Peyer's patch (tissue), 4 donors: ENCODE measurements at regions not wholly inside any gene's neighbourhood (a gene's known extent, or its start where the extent isn't known, plus 50 kb on each side); places are given as distances from the start of the nearest gene placed in this dataset.
A peak's percentile ranks its signal among the peaks of the same experiment; 100 is the strongest.

ENCODE experiments used
- DNase-seq, 3 donors: peaks; one replicate each; pipeline ENCODE4 v3.0.0-alpha.2; 2017 to 2019
- H3K27ac ChIP-seq, 4 donors: fragments of 200-600 bp; sonication (generic); one replicate each; pipeline ENCODE4 v1.5.1; 2016 to 2019
- H3K27me3 ChIP-seq, 2 donors: fragments of 200-600 bp; sonication (generic); one replicate each; pipeline ENCODE4 v1.5.1; 2019
- H3K36me3 ChIP-seq, 3 donors: fragments of 200-600 bp; sonication (generic); one replicate each; pipeline ENCODE4 v1.5.1; 2016 to 2019
- H3K4me1 ChIP-seq, 4 donors: fragments of 200-600 bp; sonication (generic); one replicate each; pipeline ENCODE4 v1.5.1; 2016 to 2019
- H3K4me3 ChIP-seq, 4 donors: fragments of 200-600 bp; sonication (generic); 1 replicate in 3 of 4; 2 replicates in 1 of 4; pipeline ENCODE4 v1.5.1; 2016 to 2019; ENCODE audit warnings: mild to moderate bottlenecking in 1 of 4
- H3K9me3 ChIP-seq, 4 donors: fragments of 200-600 bp; sonication (generic); one replicate each; pipeline ENCODE4 v1.5.1; 2016 to 2019; ENCODE audit warnings: mild to moderate bottlenecking in 1 of 4
- CTCF ChIP-seq, 6 experiments: fragments of 450-650 bp in 4 of 6; fragments of 200-600 bp in 2 of 6; sonication (generic) in 1 of 6; IDR thresholded peaks; one replicate each; pipeline ENCODE4 v1.5.1; 2017 to 2019; ENCODE audit warnings: antibody characterized with exemption in 6 of 6, mild to moderate bottlenecking in 3 of 6, moderate library complexity in 1 of 6
- POLR2A ChIP-seq, 2 donors: fragments of 450-650 bp; IDR thresholded peaks; one replicate each; pipeline ENCODE4 v1.5.1; 2017; ENCODE audit warnings: antibody characterized with exemption in 2 of 2, mild to moderate bottlenecking in 2 of 2, moderate library complexity in 2 of 2

DNA sequence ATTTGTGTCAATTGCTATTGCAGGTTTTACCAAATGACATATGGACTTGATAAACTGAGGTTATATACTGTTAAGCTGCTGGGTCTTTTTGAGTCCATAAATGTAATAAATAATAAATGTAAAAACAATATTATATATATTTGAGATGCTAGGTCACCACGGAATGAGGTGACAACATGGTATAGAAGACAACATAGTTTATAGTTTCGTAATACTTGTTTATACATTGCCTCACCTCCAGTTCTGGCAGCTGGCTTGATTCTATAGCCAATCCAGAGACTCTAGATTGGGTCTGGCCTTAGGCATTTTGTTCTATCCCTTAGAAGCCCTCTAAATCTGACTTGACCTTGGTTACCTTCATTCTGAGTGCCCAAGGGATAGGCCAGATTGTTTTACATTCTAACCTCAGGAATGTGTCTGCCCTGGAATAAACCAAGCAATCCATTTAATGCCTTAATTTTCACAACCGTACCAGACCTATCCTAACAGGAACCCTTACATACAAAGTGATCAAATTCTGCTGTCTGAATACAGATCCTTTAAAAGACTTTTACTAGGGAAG, 61.5 kb upstream of the STXBP5 start:
- no peaks in the 10 kb centered on the region for H3K27me3 ChIP-seq
- H3K27ac ChIP-seq, result no peak overlapping the region
- H3K4me3 ChIP-seq, result no peak overlapping the region
- no peak for DNase-seq
- no peaks in the 10 kb centered on the region for H3K4me1 ChIP-seq
- no peaks in the 10 kb centered on the region for H3K36me3 ChIP-seq
- H3K9me3 ChIP-seq, result no peaks in the 10 kb centered on the region
- TF ChIP-seq POLR2A (IDR thresholded peaks at IDR 0.05), result no peak
- no peak for TF ChIP-seq CTCF (IDR thresholded peaks at IDR 0.05)

DNA sequence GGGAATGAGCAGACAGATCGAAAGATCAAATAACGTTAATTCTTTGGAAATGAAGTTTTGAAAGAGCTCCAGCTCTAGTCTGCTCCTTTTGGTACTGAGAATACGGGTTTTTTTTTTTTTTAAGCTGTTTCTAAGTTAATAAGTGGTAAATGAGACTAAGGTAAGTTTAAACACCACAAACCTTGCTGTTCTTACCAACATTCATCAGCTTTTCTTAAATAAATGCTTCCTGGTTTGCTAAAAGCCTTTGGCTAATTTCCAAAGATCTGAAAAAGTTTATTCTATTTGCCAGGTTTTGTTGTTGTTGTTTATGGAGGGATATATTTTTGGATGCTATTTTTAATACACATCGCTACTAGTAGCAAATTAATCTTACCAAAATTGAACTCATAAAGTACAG, 55.1 kb upstream of the STXBP5 start:
- H3K27me3 ChIP-seq, result no peaks in the 10 kb centered on the region
- no peak for DNase-seq
- no peak overlapping the region for H3K27ac ChIP-seq
- no peaks in the 10 kb centered on the region for H3K9me3 ChIP-seq
- TF ChIP-seq CTCF (IDR thresholded peaks at IDR 0.05) (no peak), POLR2A (IDR thresholded peaks at IDR 0.05) (no peak)
- no peaks in the 10 kb centered on the region for H3K36me3 ChIP-seq
- peaks cover 0 to 11% (median 0%) of the 10 kb centered on the region in 4 donors for H3K4me1 ChIP-seq
- no peak overlapping the region for H3K4me3 ChIP-seq

DNA sequence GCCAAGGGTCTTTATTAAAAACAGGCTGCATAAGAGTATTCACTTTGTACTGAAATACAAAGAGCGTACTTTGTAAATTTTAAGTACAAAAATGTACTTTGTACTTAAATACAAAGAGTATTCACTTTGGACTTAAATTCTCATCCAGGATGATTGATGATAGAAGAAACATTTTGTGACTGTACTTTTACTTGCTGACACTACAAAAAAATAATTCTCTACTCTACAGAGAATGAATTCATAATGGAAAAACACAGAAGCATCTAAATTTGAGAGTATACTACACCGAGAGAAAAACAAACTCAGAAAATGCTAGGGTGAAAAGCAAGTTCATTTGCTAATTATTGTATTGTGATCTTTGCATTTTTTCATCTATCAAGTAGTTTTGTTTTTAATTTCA, 54.4 kb upstream of the STXBP5 start:
- TF ChIP-seq POLR2A (IDR thresholded peaks at IDR 0.05) (no peak), CTCF (IDR thresholded peaks at IDR 0.05) (no peak)
- Histone ChIP-seq H3K27ac (peak overlapping the region in 2 of 4 donors; percentile 33 to 61), H3K36me3 (no peaks in the 10 kb centered on the region), H3K4me3 (no peak overlapping the region), H3K27me3 (no peaks in the 10 kb centered on the region), H3K4me1 (peaks cover 0 to 11% (median 0%) of the 10 kb centered on the region in 4 donors), H3K9me3 (no peaks in the 10 kb centered on the region)
- no peak for DNase-seq

GRCh38 chr6:147150293-147150692, 53.9 kb upstream of the STXBP5 start:
- no peaks in the 10 kb centered on the region for H3K36me3 ChIP-seq
- no peaks in the 10 kb centered on the region for H3K27me3 ChIP-seq
- TF ChIP-seq POLR2A (IDR thresholded peaks at IDR 0.05) (no peak), CTCF (IDR thresholded peaks at IDR 0.05) (peak in 1 of 6 experiments; percentile 15)
- H3K27ac ChIP-seq, result peak overlapping the region in 2 of 4 donors; percentile 33 to 61
- H3K4me1 ChIP-seq, result peaks cover 0 to 11% (median 0%) of the 10 kb centered on the region in 4 donors
- no peak overlapping the region for H3K4me3 ChIP-seq
- DNase-seq, result no peak
- no peaks in the 10 kb centered on the region for H3K9me3 ChIP-seq
